GM21786 (cell line): ENCODE measurements at regions not wholly inside any gene's neighbourhood (a gene's known extent, or its start where the extent isn't known, plus 50 kb on each side); places are given as distances from the start of the nearest gene placed in this dataset.

ENCODE experiments used
- ATAC-seq: cut with Tn5 transposase; IDR thresholded peaks from one replicate; pipeline ENCODE4 v1.9.1; 2021; ENCODE audit not compliant: unreplicated experiment

GRCh38 chr15:81612631-81613030 is 238.6 kb upstream of the TMC3 start:
- no peak for ATAC-seq

- no peak for ATAC-seq
These were observed 237.7 kb upstream of the TMC3 start for GRCh38 chr15:81611679-81612078.

GRCh38 chr15:81608309-81608829 is 234.4 kb upstream of the TMC3 start:
- ATAC-seq: no peak

GRCh38 chr15:81604713-81605112 is 230.7 kb upstream of the TMC3 start:
- ATAC-seq: no peak

- no peak for ATAC-seq
These were observed 222.3 kb upstream of the TMC3 start for GRCh38 chr15:81596159-81596865.

- ATAC-seq: no peak
These were observed 221.7 kb upstream of the TMC3 start for GRCh38 chr15:81595752-81596151.

- ATAC-seq: no peak
These were observed 215.7 kb upstream of the TMC3 start for GRCh38 chr15:81589671-81590070.

GRCh38 chr15:81575436-81576123 is 201.6 kb upstream of the TMC3 start:
- no peak for ATAC-seq

GRCh38 chr15:81573098-81573746 is 199.2 kb upstream of the TMC3 start:
- no peak for ATAC-seq

- ATAC-seq: no peak
These were observed 198.2 kb upstream of the TMC3 start for GRCh38 chr15:81572190-81572589.

- ATAC-seq: no peak
These were observed 195.5 kb upstream of the TMC3 start for GRCh38 chr15:81569286-81570080.

- no peak for ATAC-seq
These were observed 193.9 kb upstream of the TMC3 start for GRCh38 chr15:81567924-81568323.

GRCh38 chr15:81562986-81563385 is 189.0 kb upstream of the TMC3 start:
- no peak for ATAC-seq

GRCh38 chr15:81560405-81560804 is 186.4 kb upstream of the TMC3 start:
- ATAC-seq: no peak

GRCh38 chr15:81558056-81558455 is 184.0 kb upstream of the TMC3 start:
- no peak for ATAC-seq

- no peak for ATAC-seq
These were observed 181.3 kb upstream of the TMC3 start for GRCh38 chr15:81555346-81555745.

- no peak for ATAC-seq
These were observed 174.5 kb upstream of the TMC3 start for GRCh38 chr15:81548365-81549130.

GRCh38 chr15:81547521-81548132 is 173.6 kb upstream of the TMC3 start:
- ATAC-seq: no peak

- ATAC-seq: no peak
These were observed 170.4 kb upstream of the TMC3 start for GRCh38 chr15:81544385-81544784.

- no peak for ATAC-seq
These were observed 166.9 kb upstream of the TMC3 start for GRCh38 chr15:81540909-81541308.
